Astrocyte of the spinal cord (primary cell): ENCODE measurements at regions not wholly inside any gene's neighbourhood (a gene's known extent, or its start where the extent isn't known, plus 50 kb on each side); places are given as distances from the start of the nearest gene placed in this dataset.

Experiments
- DNase-seq: peaks from one replicate; pipeline ENCODE4 v3.0.0; 2011; ENCODE audit warnings: low read depth, low spot score
- H3K4me3 ChIP-seq: 2 replicates; pipeline ENCODE4 v1.5.1; 2011; ENCODE audit warnings: low read depth, mild to moderate bottlenecking, low read length, moderate library complexity
- in situ Hi-C: cut with HindIII; loops from 2 replicates; pipeline ENCODE4 v1.10.0; 2017; ENCODE audit warnings: low sequenced_read_pairs
- TF ChIP-seq, protein P1 (sequence below): IDR thresholded peaks from 2 replicates; pipeline ENCODE4 v1.5.1; 2012; ENCODE audit warnings: low read depth, mild to moderate bottlenecking, low read length, inconsistent platforms

DNA sequence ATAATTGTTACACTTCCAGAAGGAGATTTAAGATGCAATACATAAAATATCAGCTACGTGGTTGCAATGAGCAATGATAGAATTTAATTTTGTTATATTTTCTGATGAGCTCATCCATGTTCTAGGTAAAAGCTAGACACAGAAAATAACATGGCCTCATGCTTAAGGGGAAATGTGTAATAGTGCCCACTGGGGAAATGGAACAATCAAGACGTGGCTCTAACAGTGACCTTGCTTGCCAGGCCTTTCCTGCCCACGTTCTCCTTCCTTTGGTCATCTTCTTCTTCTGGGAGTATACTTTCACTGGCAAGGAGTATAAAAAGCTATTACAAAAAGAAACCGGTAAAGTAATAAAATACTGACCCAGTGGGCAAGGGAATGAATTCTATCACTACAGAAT lies 116.2 kb upstream of the TMEM161B start:
- DNase-seq = no peak
- TF ChIP-seq, protein P1, sequence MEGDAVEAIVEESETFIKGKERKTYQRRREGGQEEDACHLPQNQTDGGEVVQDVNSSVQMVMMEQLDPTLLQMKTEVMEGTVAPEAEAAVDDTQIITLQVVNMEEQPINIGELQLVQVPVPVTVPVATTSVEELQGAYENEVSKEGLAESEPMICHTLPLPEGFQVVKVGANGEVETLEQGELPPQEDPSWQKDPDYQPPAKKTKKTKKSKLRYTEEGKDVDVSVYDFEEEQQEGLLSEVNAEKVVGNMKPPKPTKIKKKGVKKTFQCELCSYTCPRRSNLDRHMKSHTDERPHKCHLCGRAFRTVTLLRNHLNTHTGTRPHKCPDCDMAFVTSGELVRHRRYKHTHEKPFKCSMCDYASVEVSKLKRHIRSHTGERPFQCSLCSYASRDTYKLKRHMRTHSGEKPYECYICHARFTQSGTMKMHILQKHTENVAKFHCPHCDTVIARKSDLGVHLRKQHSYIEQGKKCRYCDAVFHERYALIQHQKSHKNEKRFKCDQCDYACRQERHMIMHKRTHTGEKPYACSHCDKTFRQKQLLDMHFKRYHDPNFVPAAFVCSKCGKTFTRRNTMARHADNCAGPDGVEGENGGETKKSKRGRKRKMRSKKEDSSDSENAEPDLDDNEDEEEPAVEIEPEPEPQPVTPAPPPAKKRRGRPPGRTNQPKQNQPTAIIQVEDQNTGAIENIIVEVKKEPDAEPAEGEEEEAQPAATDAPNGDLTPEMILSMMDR = no peak
- in situ Hi-C loops = no loop called here
- H3K4me3 ChIP-seq = no peak overlapping the region

DNA sequence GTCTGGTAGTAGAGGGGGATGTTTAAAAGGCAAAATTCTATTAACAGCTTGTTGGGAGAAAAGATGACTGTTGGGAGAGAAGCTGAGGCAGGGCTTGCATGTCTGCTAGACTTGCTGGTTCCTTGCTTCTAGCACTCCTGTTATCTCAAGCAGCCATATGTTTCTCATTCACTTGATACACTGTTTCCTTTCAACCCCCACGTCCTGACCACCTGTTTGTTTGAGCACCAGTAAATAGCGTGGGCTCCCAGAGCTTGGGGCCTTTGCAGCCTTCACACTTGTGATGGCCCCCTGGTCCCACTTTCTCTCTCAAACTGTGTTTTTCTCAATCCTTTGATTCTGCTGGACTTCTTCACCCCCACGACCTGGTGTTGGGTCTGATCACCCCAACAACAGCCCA lies 111.7 kb upstream of the TMEM161B start:
- no peak for DNase-seq
- H3K4me3 ChIP-seq = no peak overlapping the region
- TF ChIP-seq, protein P1 = no peak
- in situ Hi-C loops = no loop called here

DNA sequence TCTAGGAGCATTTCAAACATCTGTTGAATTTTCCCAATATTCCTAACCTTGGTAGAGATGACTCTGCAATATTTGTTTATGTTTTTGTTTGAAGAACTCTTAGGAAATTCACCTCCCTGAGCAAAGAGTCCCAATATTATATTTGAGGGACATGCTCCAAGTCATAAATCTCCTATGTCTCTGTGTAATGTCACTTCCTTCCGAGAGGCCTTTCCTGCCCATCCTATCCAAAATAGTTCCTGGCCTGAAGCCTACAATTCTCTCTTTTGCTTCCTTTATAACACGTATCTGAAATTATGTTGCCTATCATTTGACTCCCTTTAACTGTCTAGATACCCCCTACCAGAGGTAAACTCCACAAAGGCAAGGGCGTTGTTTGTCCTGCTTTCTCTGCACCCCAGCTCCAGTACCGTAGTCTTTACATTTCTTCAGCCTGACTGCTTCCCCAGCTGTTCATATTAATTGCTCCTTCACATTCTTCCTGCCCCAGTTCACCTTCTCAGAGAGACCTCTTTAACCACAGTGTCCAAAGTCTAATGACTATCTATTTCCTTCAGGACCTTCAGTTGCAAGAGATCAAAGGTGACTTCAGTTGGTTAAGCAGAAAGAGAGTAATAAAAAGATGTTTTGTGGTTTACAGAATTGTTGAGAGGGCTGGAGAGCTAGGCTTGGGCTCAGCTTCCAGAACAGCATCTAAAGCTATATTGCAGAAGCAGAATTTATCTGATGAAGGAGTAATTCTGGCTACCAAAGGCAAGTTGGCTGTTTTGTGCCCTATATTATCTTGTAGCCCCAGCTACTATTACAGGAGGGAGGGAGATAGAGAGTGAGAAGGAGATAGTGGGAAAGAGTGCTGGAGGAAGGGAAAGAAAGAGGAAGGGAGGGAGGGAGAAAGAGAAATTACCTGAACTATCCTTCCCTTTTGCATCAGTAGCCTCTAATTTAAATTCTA lies 109.3 kb upstream of the TMEM161B start:
- no peak overlapping the region for H3K4me3 ChIP-seq
- in situ Hi-C loops = no loop called here
- TF ChIP-seq, protein P1 = no peak
- DNase-seq = no peak

DNA sequence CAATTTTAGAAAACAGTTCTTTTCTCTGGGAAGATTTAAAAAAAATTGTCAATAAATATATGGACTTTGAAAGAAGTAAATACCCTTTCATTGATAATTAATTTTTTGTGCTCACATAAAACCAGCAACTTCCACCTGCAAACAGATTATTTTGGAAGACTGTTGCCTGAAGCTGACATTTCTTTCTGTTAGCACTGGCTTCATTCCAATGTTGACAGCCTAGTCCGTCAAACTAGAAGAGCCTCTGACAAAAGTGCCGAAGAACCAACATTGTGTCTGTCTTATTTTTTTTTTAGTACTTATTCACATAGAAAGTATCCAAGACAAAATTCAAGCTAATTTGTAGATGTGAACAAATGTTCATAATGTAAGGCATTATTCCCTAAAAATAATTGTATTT lies 108.6 kb upstream of the TMEM161B start:
- TF ChIP-seq, protein P1 = no peak
- in situ Hi-C loops = no loop called here
- H3K4me3 ChIP-seq = no peak overlapping the region
- no peak for DNase-seq

DNA sequence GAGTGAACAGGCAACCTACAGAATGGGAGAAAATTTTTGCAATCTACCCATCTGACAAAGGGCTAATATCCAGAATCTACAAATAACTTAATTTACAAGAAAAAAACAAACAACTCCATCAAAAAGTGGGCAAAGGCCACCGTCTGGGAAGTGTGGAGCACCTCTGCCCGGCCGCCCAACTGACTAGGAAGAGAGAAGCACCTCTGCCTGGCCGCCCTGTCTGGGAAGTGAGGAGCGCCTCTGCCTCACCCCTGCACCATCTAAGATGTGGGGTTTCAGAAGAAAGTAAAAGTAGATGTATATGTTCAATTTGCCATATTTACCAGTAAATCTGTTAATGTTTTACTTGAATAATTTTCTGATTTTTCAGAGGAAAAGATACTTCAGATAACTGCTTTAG lies 108.1 kb upstream of the TMEM161B start:
- H3K4me3 ChIP-seq = no peak overlapping the region
- no peak for DNase-seq
- in situ Hi-C loops = no loop called here
- TF ChIP-seq, protein P1 = no peak

DNA sequence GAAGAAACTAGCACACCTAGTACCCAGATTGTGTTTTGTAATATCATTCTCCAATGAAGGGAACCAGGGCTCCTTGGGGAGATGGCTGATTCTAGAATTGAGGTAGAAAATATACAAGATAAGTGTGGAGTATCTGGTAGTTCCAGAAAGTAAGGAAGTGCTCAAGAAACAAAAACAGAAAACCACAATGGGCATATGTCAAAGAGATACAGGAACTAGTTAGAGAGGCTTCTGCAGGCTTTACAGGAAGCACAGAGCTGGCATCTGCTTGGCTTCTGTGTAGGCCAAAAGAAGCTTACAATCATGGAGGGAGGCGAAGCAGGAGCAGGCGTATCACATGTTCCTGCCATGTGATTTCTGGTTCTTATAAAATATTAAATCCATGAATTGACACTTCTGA lies 105.7 kb upstream of the TMEM161B start:
- TF ChIP-seq, protein P1 = no peak
- in situ Hi-C loops = no loop called here
- no peak overlapping the region for H3K4me3 ChIP-seq
- DNase-seq = no peak
